Bronchial epithelial cell (primary cell): ENCODE measurements at regions not wholly inside any gene's neighbourhood (a gene's known extent, or its start where the extent isn't known, plus 50 kb on each side); places are given as distances from the start of the nearest gene placed in this dataset.

Experiments
- DNase-seq: peaks from one replicate; pipeline ENCODE4 v3.0.0-alpha.2; 2010; ENCODE audit warnings: low read depth
- FAIRE-seq: peaks from 2 replicates; lab custom pipeline; 2011; peaks lifted over from hg19 to GRCh38; lab: Jason Lieb, UNC
- H3K27me3 ChIP-seq: 2 replicates; pipeline ENCODE4 v1.5.1; 2011; ENCODE audit warnings: low read length; ENCODE audit not compliant: control insufficient read depth, insufficient read depth
- H3K36me3 ChIP-seq: 2 replicates; pipeline ENCODE4 v1.5.1; 2011; ENCODE audit warnings: low read length; ENCODE audit not compliant: control insufficient read depth, insufficient read depth
- H3K4me3 ChIP-seq: 2 replicates; pipeline ENCODE4 v1.5.1; 2011; ENCODE audit warnings: mild to moderate bottlenecking, low read depth, low read length, control low read depth
- CTCF ChIP-seq: IDR thresholded peaks from 2 replicates; pipeline ENCODE4 v1.5.1; 2011; ENCODE audit warnings: mild to moderate bottlenecking, moderate library complexity, low read length, control low read depth, inconsistent platforms; ENCODE audit not compliant: insufficient read depth, severe bottlenecking

- DNase-seq = no peak
- FAIRE-seq = no peak
- Histone ChIP-seq H3K4me3 (no peak overlapping the region), H3K36me3 (no peaks in the 10 kb centered on the region), H3K27me3 (no peaks in the 10 kb centered on the region)
- no peak for TF ChIP-seq CTCF
Measured at GRCh38 chr5:123751670-123752069, 239.7 kb downstream of the CSNK1G3 start.

GRCh38 chr5:123748239-123748638, 236.3 kb downstream of the CSNK1G3 start:
- DNase-seq (no peak), FAIRE-seq (no peak)
- H3K36me3 ChIP-seq = no peaks in the 10 kb centered on the region
- no peaks in the 10 kb centered on the region for H3K27me3 ChIP-seq
- no peak overlapping the region for H3K4me3 ChIP-seq
- no peak for TF ChIP-seq CTCF

- FAIRE-seq (no peak), DNase-seq (no peak)
- Histone ChIP-seq H3K36me3 (no peaks in the 10 kb centered on the region), H3K27me3 (no peaks in the 10 kb centered on the region), H3K4me3 (no peak overlapping the region)
- no peak for TF ChIP-seq CTCF
Measured at GRCh38 chr5:123746683-123747360, 234.8 kb downstream of the CSNK1G3 start.

- no peak for TF ChIP-seq CTCF
- H3K36me3 ChIP-seq = no peaks in the 10 kb centered on the region
- no peaks in the 10 kb centered on the region for H3K27me3 ChIP-seq
- no peak for FAIRE-seq
- H3K4me3 ChIP-seq = no peak overlapping the region
- no peak for DNase-seq
Measured at GRCh38 chr5:123743990-123744583, 232.1 kb downstream of the CSNK1G3 start.

- H3K4me3 ChIP-seq = no peak overlapping the region
Measured at GRCh38 chr5:123735384-123735783, 223.4 kb downstream of the CSNK1G3 start.

More at GRCh38 chr5:123735384-123735783, 223.4 kb downstream of the CSNK1G3 start:
- TF ChIP-seq CTCF = no peak
- no peaks in the 10 kb centered on the region for H3K27me3 ChIP-seq
- no peaks in the 10 kb centered on the region for H3K36me3 ChIP-seq
- DNase-seq = peak; percentile 72
- no peak for FAIRE-seq
